Activated CD4-positive, alpha-beta T cell treated with anti-CD3 and anti-CD28 coated beads, Interleukin-10, Interleukin-2, amounts not matched to agents 100 ng/mL and 50 ng/mL, durations not matched to agents 16 hours and 8 hours (primary cell): ENCODE measurements at regions not wholly inside any gene's neighbourhood (a gene's known extent, or its start where the extent isn't known, plus 50 kb on each side); places are given as distances from the start of the nearest gene placed in this dataset.

Experiments
- DNase-seq: peaks from one replicate; pipeline ENCODE4 v3.0.0-alpha.2; 2020

DNA sequence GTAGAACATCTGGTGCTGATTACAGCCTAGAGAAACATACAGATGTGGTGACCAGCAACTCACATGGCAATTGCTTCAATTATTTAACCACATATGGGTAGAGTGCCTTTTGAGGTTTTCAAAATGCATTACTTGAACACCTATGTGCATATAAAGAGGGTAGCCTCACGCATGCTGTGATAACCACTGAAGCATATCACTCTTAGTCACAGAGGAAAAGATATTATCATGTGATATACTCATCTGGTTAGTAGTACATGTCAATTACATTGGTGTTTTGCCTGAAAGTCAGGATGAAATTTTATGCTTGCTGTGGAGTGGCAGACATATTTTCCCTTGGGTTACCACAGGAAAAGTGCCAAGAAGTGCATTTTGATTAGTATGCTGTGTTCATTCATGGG lies 459.3 kb upstream of the AGTR1 start:
- peak; percentile 6 for DNase-seq

DNA sequence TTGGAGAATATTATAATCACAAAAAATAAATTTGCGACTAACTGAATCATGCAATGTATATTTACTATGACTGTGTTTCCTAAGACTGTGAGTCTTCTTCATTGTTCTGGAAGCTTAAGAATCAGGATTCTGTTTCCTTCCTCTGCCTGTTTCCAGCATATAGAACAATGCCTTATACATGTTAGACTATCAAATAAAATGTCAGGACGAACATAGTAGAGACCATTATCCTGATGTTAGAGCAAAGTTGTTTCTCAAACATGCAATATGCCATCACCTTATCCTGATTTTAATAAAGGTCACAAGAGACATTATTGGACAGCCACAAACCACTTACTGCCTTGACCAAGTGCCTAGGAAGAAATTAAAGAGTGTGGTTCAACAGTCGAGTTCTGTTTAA lies 457.4 kb upstream of the AGTR1 start:
- no peak for DNase-seq

DNA sequence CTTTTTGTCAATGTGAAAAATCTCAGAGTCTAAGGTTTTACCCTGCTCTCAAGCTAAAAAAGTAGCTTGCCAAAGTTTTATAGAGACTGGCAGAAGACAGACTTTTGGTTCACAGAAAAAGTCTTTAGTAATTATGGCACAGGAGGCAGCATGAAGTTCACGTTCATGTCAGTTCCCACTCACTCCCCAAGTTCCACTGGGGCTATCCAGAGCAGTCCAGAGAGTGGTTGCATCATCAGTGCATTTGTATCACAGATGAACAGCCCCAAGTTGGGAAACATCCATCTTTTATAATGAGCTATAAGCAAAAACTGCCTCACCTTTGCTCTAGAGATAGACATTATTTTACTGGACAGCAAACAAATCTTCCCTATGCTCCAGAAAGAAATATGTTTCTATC lies 454.1 kb upstream of the AGTR1 start:
- no peak for DNase-seq

DNA sequence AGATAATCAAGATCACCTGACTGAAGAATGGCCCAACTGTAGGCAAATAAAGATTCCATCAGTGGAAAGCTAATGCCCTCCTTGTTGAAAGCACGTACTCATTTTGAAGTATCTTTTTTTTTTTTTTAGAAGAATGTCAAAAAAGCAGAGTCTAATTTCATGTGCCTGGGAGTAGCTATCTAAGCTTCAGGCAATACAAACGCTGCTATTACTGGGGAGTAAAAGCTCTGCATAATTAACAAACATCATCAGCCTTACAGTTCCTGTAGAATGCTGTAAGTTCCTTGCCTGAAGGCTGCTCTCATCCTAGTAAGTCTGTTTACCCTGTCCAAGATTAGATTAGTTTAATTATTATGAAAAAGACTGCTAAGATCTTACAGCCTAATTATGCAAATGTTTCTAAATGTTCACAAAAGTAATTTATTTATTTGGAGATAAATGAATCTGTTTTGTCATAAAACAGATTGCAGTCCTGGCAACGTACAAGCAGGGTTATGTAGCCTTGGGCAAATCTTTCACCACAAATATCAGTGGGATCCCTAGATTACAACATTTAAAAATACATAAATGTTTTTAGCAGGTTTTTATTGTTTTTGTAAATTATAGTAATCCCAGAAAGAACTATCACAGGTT lies 451.3 kb upstream of the AGTR1 start:
- DNase-seq: no peak

DNA sequence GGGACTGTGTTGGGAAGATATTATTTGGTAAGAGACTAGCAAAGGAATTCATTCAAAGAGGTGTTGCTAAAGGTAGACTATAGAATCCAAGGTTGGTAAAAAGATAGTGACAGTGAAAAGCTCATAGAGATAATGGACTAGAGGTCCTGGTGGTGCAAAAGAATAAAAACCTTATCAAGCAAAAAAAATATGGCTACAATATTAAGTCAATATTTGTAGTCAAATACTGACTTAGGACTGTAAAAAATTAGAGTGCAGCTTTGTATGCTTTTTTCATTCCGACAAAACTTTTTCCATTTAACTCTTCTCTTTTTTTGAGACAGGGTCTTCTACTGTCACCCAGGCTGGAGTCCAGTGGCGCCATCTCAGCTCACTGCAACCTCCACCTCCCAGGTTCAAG lies 444.0 kb upstream of the AGTR1 start:
- DNase-seq: no peak

DNA sequence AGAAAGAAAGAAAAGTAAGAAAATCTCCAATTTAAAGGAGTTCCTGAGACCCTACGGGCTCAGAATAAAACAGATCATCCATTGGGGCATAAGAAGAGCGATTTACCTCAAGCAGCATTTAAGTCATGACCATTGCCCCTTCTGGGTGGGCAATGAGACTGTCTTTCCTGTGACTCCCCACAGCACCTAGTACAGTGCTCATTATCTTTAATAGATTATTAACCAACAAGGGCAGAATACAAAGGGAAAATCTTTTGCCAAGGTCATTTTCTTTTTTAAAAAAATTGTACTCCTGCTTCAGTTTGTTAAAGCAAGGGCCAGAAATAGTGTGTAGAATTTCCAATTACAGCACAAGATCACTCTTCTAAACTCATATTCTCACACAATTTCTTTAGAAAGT lies 443.3 kb upstream of the AGTR1 start:
- no peak for DNase-seq

DNA sequence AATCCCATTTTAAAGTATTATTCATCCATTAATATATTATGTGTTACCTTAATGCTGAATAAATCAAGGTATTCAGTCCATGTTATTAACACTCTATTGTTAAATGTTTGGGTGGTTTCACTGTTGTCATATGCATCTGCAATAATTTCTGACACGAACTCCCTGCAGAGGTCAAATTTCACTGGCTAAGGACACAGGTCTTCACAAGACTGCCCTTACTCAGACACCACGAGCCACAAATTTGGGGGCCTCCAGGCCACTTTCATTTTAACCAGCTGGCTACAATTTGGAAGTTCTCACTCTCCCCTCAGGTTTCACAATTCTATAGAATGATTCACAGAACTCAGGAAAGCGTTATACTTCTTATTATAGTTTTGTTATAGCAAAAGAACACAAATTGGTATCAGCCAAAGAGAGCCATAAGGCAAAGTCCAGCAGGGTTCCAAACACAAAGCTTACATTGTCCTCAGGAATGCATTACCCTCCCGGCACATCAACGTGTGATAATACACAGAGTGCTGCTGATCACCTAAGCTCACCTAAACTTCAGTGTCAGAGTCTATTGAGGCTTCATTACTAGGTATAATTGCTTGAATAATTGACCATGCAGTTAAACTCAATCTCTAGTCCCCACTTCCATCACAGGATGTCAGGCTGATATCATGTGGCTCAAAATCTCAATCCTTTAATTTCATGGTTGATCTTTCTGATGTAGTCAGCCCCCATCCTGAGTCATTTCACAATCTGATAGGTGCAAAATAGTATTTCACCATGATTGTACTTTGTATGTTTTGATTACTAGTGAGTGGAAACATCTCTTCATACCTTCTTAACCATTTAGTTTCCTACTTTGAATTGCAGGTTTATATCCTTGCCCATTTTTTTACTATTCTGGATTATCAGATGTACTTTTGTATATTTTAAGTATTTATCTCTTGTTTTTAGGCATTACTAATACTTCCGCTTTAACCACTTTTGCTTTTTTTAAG lies 441.4 kb upstream of the AGTR1 start:
- DNase-seq: no peak

DNA sequence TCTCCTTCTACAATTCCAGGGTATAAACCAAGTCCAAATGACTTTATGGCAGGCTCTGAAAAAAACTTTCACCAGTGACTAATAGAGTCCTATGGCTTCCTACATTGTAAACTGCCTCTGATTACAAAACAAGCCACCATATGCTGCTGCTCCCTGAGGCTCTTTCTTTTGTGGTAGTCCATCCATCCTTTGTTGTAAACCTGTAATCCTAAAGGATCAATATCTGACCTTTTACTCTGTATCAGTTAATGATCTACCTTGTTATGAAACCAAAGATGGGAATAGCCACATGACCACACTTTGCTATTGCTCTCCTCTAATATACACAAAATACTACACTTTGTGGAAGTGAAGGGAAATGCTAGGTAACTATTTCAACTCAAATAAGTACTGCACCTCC lies 434.7 kb upstream of the AGTR1 start:
- DNase-seq: no peak

DNA sequence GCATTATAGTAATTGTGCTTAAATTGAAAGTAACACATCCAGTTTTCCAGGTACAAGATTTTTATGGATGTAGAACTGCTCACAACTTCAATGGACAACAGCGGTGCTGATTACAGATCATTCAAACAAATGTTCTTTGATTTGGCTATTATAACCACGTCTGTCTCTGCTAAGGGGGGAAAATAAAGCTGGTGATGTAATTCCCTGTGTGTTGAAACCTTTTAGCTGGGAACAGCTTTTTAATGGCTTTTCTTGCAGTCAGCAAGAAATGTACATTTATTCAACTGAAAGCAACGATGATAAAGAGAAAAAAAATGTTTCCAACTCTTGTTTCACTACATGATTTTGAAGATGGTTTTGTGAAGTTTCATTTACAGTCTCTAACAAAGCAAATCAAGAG lies 431.9 kb upstream of the AGTR1 start:
- no peak for DNase-seq

DNA sequence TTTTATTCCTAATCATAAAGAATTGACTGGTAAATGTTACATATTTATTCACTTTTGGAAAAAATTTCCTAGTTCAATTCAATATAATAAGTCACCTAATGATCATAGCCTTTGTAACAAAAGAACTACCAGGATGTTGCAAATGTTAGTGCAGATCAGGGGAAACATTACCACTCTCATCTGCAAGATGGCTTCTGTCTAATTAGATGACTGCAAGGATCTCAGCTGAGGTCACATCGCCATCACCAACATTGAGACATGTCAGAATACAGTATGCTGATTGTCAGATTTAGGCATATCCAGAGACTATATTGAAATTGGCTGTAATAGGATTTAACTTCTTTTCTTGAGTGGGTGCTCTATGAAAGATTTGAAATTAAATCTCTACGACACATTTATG lies 431.4 kb upstream of the AGTR1 start:
- DNase-seq: no peak

DNA sequence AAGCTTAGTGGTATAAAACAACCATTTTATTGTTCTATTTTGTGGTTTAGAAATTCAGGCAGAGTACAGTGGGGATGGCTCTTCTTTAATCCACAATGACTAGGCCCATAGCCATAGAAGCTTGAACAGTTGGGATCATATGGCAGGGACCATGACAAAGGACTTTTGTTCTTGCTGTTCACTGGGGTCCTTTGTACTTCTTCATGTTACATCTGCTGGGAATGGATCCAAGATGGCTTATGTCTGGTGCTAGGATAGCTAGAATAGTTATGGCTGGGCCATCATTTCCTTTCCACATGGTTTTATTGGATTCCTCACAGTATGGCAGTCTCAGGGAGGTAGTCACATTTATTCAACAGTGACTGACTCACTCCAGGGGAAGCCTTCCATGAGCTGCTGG lies 427.9 kb upstream of the AGTR1 start:
- DNase-seq: no peak

DNA sequence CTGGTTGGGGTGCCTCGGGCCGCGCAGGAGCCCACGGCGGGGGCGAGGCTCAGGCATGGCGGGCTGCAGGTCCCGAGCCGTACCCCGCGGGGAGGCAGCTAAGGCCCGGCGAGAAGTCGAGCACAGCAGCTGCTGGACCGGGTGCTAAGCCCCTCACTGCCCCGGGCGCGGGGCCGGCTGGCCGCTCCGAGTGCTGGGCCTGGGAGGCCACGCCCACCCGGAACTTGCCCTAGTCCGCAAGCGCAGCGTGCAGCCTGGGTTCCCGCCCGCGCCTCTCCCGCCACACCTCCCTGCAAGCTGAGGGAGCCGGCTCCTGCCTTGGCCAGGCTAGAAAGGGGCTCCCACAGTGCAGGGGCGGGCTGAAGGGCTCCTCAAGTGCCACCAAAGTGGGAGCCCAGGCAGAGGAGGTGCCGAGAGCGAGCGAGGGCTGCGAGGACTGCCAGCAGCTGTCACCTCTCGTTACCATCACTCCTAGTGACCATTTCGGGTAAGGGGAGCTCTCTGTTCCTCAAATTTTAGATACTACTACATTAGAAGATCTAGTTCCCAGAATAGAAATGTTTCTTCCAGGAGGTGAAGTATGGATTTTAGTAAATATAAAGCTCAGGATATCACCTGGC lies 417.0 kb upstream of the AGTR1 start:
- no peak for DNase-seq

DNA sequence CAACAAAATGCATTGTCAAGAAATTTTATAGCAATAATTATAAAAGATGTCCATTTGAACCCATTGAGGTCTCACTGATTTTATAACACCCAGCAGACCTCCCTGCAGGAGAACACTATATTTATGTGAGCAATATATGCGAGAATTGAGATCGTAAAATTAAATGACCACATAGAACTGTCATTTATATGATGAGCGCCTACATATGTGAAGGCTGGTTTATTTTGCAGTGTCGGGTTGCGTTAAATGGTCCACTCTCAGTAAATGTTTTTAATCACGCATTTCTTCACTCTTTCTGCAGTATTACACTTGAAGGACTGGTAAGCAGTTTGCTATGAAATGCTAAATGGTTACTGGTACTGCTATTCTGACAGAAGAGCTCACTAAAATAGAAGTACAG lies 408.5 kb upstream of the AGTR1 start:
- DNase-seq: no peak

DNA sequence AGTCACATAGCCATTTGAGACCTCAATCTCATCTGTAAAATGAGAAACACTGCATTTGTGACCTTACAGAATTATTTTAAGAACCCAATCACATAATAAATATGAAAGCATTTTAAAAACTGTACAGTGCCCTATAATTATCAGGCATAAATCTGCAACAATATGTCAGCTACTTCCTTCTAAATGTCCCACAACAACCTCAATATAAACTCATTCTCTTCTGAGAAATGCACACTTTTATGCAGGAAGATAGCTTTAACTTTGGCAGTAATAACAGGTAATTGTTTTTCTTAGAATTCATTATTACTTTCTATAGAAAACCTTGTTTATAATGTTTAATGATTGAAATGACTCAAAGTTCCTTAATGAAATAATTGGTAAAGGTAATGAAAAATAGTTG lies 400.7 kb upstream of the AGTR1 start:
- no peak for DNase-seq

DNA sequence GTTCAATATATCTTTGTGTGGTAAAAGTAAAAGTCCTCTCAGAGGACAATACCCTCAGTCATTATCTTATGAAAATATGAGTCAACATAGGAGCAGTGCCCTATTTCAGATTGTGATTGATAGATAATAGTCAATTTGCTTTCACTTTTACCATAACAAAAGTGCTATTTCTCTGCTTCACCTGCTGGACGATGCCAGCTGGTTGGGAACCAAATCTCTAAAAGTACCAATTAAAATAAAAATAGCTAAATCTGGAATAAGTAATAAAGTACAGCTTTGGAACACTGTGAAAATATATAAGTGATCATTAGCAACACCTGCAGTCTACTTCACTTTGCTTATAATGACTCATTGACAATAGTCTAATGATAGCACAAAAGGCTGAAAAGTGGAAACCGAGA lies 390.3 kb upstream of the AGTR1 start:
- DNase-seq: no peak

DNA sequence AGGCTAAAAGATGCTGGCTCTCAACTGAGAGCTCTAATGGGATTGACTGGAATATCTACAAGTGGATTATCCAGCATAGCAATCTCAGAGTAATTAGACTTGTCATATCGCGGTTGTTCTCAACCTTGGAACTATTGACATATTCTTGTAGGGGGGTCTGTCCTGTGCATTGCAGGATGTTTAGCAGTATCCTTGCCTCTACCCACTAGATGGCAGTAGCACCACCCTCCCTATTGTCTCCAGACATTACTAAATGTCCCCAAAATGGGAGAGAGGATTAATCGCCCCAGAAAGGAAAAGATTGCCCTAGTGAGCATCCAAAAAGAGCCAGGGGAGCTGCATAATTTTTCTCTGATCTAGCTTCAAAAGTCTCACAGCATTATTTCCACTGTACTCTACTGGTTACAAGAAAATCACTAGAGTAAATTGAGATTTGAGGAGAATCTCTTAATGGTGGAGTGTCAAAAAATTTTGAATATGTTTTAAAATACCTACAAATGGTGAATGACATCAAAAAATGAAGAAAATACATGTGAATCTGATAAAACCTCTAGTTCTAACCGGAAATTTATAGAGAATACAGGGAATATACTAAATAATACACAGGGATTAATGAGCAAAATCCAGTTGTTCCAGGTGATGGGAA lies 388.2 kb upstream of the AGTR1 start:
- peak; percentile 56 for DNase-seq

DNA sequence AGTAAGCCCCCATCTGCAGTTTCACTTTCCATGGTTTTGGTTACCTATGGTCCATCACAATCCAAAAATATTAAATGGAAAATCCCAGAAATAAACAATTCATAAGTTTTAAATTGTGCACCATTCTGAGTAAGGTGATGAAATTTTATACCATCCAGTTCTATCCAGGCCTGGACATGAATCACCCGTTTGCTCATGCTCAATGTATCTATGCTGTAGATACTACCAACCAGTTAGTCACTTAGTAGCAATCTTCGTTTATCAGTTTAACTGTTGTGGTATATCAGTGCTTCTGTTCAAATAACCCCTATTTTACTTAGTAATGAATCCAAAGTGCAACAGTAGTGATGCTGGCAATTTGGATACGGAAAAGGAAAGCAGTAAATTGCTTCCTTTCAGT lies 381.9 kb upstream of the AGTR1 start:
- no peak for DNase-seq

DNA sequence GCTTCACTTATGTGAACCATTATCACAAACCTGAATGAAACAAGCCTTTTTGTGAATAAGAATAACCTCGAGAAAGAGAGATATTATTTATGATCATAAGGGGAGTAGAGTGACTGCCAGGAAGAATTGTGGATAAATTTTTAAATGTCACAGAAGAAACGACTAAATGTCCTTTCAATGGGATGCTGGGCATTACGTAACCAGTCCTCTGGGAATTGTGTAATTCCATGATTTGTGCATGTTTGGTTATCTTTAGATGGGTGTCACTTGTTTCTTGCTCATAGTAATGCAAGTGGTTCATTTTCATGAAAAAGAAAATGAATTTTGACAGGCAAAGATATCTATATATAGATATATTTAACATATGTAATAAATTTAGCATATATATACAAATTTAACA lies 379.5 kb upstream of the AGTR1 start:
- no peak for DNase-seq

DNA sequence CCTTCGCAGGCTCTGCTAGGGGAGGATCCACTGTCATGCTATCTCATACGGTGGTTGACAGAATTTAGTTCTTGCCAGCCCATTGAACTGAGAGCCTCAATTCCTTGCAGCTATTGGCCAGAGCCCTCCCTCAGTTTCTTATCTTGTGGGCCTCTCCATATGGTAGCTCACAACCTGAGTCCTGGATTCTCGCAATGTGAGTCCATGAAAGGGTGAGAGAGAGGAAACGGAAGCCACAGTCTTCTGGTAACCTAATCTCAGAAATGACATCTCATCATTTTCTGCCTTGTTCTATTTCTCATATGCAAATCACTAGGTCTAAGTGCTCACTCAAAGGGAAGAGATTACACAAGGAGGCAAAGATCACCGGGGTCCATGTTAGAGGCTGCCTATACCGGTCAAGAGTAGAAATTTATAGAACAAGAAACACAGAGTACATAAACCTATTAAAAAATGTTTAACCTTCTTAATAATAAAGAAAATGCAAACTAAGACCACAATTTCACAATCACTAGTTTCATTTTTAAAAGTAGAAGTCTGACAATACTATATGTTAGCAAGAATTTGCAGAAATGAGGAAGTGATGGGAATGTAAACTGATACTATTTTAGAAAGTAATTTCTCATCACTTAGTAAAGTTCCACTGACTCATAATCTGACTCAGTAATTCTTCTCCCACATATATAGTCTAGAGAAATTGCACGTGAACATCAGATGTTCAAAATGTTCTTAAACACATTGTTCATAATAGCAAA lies 378.4 kb upstream of the AGTR1 start:
- peak; percentile 78 for DNase-seq

DNA sequence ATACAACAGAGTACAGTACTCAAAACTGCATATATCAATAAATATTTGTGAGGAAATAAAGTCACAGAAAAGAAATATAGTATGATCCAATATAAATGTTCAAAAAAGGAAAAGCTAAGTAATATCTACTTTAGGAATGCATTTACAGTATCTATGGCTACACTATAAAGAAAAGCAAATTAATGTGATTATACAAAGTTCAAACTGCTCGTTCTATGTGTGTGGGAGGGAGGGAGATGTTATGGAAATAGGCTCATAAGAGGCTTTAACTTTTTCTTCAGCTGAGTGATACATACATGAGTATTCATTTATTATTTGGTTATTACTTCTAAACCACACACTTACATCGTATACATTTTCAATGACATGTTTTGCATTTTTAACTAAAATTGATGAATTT lies 377.7 kb upstream of the AGTR1 start:
- no peak for DNase-seq

DNA sequence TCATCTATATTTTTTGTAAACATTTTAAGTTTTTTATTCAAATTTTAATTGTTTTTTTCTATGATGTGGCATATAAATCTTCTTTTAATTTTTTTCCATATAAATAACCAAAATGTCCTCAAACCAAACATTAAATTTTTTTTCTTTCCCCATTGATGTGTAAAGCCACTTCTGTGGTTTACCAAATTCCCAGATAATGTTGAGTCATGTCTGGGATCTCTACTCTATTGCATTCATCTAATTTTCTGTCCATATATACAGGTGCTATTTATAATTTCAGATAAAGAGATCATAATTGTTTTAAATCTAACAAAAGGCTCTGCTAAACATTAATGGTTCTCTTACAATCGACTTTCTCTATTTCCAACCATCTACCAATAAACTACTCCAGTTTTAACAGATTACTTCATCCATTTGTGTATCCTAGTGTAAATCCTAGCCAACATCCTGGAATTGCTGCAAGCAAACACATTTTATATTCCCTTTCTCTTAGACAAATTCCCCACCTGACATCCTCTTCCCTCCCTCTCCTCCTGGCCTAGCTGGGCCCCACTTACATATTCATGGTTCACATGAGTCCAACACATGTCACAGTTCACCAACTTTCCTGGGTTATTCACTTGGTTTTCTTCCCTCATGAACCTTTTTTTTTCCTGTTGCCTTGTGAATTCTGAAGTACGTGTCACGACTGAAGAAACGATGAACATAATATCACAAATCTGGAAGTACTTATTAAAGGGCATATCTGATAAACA lies 368.0 kb upstream of the AGTR1 start:
- DNase-seq: no peak

DNA sequence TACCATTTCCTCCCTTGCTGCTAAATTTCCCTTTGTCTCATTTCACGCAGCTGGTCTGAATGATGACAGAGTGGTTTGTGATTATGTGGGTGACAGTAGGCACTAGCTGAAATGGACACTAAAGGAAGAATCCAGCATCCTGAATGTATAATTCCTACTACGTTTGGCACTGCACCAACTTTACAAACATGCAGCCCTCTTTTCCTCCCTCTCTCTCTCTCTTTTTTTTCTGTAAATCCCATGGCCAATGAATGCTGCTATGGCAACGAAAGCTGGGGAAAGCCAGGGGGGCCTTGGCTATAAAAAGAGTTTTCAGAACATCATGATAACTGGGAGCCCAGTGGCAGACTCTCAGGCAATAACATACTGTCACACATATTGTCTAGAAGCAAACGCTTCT lies 367.2 kb upstream of the AGTR1 start:
- DNase-seq: no peak
